ENCODE measurements at regions not wholly inside any gene's neighbourhood (a gene's known extent, or its start where the extent isn't known, plus 50 kb on each side); places are given as distances from the start of the nearest gene placed in this dataset.

- CTCF ChIA-PET, result no interaction called here
- DNase-seq (ENCODE audit: low read depth, low spot score) (no peak), ATAC-seq (no peak)
- intact Hi-C loops (cut with micrococcal nuclease; ENCODE audit: unreplicated experiment) (no loop called here), in situ Hi-C loops (cut with HindIII; ENCODE audit: low pct_unique_long_range_greater_than_20kb, low sequenced_read_pairs) (no loop called here)
- H3K4me3 ChIP-seq (ENCODE audit: low read depth in 2 of 2, low read length in 2 of 2), result no peak overlapping the region
- BruUV-seq (replicated peaks), result no TSS peak
- H3K27me3 ChIP-seq (ENCODE audit: control insufficient read depth, insufficient read depth, low read length), result no peaks in the 10 kb centered on the region
- H3K36me3 ChIP-seq (ENCODE audit: control insufficient read depth, insufficient read depth, low read length), result no peaks in the 10 kb centered on the region
- H3K4me1 ChIP-seq (ENCODE audit: control insufficient read depth, insufficient read depth, low read length), result no peaks in the 10 kb centered on the region
- no peaks in the 10 kb centered on the region for H3K9me3 ChIP-seq (ENCODE audit: control insufficient read depth, insufficient read depth, low read depth, low read length)
- TF ChIP-seq TCF7L2 (IDR thresholded peaks at IDR 0.05; ENCODE audit: low read depth, low read length) (no peak), POLR2AphosphoS5 (IDR thresholded peaks at IDR 0.05; ENCODE audit: low read depth, low read length) (no peak), SIN3A (IDR thresholded peaks at IDR 0.05; ENCODE audit: borderline replicate concordance, insufficient read depth, low read depth, low read length) (no peak), CTCF (IDR thresholded peaks at IDR 0.05) (no peak)
- TF ChIP-seq, protein P1, sequence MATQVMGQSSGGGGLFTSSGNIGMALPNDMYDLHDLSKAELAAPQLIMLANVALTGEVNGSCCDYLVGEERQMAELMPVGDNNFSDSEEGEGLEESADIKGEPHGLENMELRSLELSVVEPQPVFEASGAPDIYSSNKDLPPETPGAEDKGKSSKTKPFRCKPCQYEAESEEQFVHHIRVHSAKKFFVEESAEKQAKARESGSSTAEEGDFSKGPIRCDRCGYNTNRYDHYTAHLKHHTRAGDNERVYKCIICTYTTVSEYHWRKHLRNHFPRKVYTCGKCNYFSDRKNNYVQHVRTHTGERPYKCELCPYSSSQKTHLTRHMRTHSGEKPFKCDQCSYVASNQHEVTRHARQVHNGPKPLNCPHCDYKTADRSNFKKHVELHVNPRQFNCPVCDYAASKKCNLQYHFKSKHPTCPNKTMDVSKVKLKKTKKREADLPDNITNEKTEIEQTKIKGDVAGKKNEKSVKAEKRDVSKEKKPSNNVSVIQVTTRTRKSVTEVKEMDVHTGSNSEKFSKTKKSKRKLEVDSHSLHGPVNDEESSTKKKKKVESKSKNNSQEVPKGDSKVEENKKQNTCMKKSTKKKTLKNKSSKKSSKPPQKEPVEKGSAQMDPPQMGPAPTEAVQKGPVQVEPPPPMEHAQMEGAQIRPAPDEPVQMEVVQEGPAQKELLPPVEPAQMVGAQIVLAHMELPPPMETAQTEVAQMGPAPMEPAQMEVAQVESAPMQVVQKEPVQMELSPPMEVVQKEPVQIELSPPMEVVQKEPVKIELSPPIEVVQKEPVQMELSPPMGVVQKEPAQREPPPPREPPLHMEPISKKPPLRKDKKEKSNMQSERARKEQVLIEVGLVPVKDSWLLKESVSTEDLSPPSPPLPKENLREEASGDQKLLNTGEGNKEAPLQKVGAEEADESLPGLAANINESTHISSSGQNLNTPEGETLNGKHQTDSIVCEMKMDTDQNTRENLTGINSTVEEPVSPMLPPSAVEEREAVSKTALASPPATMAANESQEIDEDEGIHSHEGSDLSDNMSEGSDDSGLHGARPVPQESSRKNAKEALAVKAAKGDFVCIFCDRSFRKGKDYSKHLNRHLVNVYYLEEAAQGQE (IDR thresholded peaks at IDR 0.05; ENCODE audit: insufficient read depth in 1 of 2, low read depth in 2 of 2, low read length in 1 of 2), result no peak
- H3K27ac ChIP-seq (ENCODE audit: low read length), result no peak overlapping the region
- POLR2A ChIA-PET, result no interaction called here
Measured at GRCh38 chr2:6578416-6578815, 287.3 kb downstream of the CMPK2 start.

GRCh38 chr2:6579281-6579680 lies 286.4 kb downstream of the CMPK2 start:
- BruUV-seq (replicated peaks), result no TSS peak
- DNase-seq (ENCODE audit: low read depth, low spot score), result no peak
- ChIA-PET CTCF (no interaction called here), POLR2A (no interaction called here)
- TF ChIP-seq SIN3A (IDR thresholded peaks at IDR 0.05; ENCODE audit: borderline replicate concordance, insufficient read depth, low read depth, low read length) (no peak), CTCF (IDR thresholded peaks at IDR 0.05) (no peak), POLR2AphosphoS5 (IDR thresholded peaks at IDR 0.05; ENCODE audit: low read depth, low read length) (no peak), TCF7L2 (IDR thresholded peaks at IDR 0.05; ENCODE audit: low read depth, low read length) (no peak)
- TF ChIP-seq, protein P1 (IDR thresholded peaks at IDR 0.05; ENCODE audit: insufficient read depth in 1 of 2, low read depth in 2 of 2, low read length in 1 of 2), result no peak
- in situ Hi-C loops (cut with HindIII; ENCODE audit: low pct_unique_long_range_greater_than_20kb, low sequenced_read_pairs), result no loop called here
- no peaks in the 10 kb centered on the region for H3K36me3 ChIP-seq (ENCODE audit: control insufficient read depth, insufficient read depth, low read length)
- no peaks in the 10 kb centered on the region for H3K4me1 ChIP-seq (ENCODE audit: control insufficient read depth, insufficient read depth, low read length)
- intact Hi-C loops (cut with micrococcal nuclease; ENCODE audit: unreplicated experiment), result no loop called here
- no peaks in the 10 kb centered on the region for H3K9me3 ChIP-seq (ENCODE audit: control insufficient read depth, insufficient read depth, low read depth, low read length)
- H3K27ac ChIP-seq (ENCODE audit: low read length), result no peak overlapping the region
- no peak for ATAC-seq
- H3K27me3 ChIP-seq (ENCODE audit: control insufficient read depth, insufficient read depth, low read length), result no peaks in the 10 kb centered on the region
- no peak overlapping the region for H3K4me3 ChIP-seq (ENCODE audit: low read depth in 2 of 2, low read length in 2 of 2)
